RPMI8226 (cell line): ENCODE measurements at regions not wholly inside any gene's neighbourhood (a gene's known extent, or its start where the extent isn't known, plus 50 kb on each side); places are given as distances from the start of the nearest gene placed in this dataset.

ENCODE experiments used
- DNase-seq: peaks from one replicate; pipeline ENCODE4 v3.0.0-alpha.2; 2015

- no peak for DNase-seq
These were observed 52.9 kb upstream of the TPRG1 start for GRCh38 chr3:189118896-189119295.

GRCh38 chr3:189119950-189120349 is 51.8 kb upstream of the TPRG1 start:
- no peak for DNase-seq

- DNase-seq: no peak
These were observed 50.7 kb upstream of the TPRG1 start for GRCh38 chr3:189121092-189121491.
